HEK293T (cell line): ENCODE measurements at regions not wholly inside any gene's neighbourhood (a gene's known extent, or its start where the extent isn't known, plus 50 kb on each side); places are given as distances from the start of the nearest gene placed in this dataset.

Experiments
- CTBP1 ChIP-seq: fragments of 450-650 bp; IDR thresholded peaks from 2 replicates; pipeline ENCODE4 v1.6.1; 2016; ENCODE audit warnings: borderline replicate concordance
- FOXK2 ChIP-seq: fragments of 450-650 bp; IDR thresholded peaks from 2 replicates; pipeline ENCODE4 v1.6.1; 2016; ENCODE audit warnings: mild to moderate bottlenecking
- FOXM1 ChIP-seq: fragments of 450-650 bp; IDR thresholded peaks from 2 replicates; pipeline ENCODE4 v1.6.1; 2017; ENCODE audit warnings: mild to moderate bottlenecking, borderline replicate concordance
- SUZ12 ChIP-seq: fragments of 450-650 bp; IDR thresholded peaks from 2 replicates; pipeline ENCODE4 v1.6.1; 2016; ENCODE audit warnings: mild to moderate bottlenecking

DNA sequence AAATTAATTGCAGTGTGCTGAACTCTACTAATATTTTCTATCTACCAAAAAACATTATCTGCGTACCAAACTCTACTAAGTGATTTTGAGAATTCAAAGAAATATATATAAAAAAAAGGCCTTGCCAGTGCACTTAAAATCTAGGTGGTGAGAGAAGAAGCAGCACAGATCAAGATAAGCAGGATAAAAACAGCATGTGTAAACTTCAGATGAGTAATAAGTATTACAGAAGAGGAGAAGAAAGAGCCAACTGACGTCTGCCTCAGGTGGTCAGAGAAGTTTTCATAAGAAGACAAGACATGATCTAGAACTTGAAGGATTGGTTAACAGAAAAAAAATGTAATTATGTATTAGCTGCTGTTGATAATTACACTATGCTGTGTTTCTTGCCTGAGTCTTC lies 166.4 kb downstream of the DUSP6 start:
- TF ChIP-seq SUZ12, result no peak
- TF ChIP-seq FOXK2, result no peak
- TF ChIP-seq FOXM1, result no peak
- TF ChIP-seq CTBP1, result no peak
